DND-41 (cell line): ENCODE measurements at regions not wholly inside any gene's neighbourhood (a gene's known extent, or its start where the extent isn't known, plus 50 kb on each side); places are given as distances from the start of the nearest gene placed in this dataset.
"Not testable (repeated sequence)": the region's sequence is repeated elsewhere in the genome, so short reads cannot be mapped to it uniquely, and the experiment has no call there.

Experiments used
- EZH2 ChIP-seq: IDR thresholded peaks from 3 replicates; pipeline ENCODE4 v1.6.1; 2012; ENCODE audit warnings: borderline replicate concordance, low read depth, mild to moderate bottlenecking, moderate library complexity, low read length, inconsistent platforms; ENCODE audit not compliant: severe bottlenecking
- TF ChIP-seq, protein P1 (sequence below): IDR thresholded peaks from 2 replicates; pipeline ENCODE4 v1.5.1; 2012; ENCODE audit warnings: borderline replicate concordance, low read length, moderate library complexity, mild to moderate bottlenecking; ENCODE audit not compliant: poor library complexity, severe bottlenecking; ENCODE audit errors: extremely low read depth

- TF ChIP-seq, protein P1, sequence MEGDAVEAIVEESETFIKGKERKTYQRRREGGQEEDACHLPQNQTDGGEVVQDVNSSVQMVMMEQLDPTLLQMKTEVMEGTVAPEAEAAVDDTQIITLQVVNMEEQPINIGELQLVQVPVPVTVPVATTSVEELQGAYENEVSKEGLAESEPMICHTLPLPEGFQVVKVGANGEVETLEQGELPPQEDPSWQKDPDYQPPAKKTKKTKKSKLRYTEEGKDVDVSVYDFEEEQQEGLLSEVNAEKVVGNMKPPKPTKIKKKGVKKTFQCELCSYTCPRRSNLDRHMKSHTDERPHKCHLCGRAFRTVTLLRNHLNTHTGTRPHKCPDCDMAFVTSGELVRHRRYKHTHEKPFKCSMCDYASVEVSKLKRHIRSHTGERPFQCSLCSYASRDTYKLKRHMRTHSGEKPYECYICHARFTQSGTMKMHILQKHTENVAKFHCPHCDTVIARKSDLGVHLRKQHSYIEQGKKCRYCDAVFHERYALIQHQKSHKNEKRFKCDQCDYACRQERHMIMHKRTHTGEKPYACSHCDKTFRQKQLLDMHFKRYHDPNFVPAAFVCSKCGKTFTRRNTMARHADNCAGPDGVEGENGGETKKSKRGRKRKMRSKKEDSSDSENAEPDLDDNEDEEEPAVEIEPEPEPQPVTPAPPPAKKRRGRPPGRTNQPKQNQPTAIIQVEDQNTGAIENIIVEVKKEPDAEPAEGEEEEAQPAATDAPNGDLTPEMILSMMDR = not testable (repeated sequence)
- TF ChIP-seq EZH2 = not testable (repeated sequence)
Observed at GRCh38 chr5:163907783-163908182, 402.4 kb downstream of the MAT2B start.
